K562 (cell line): ENCODE measurements at regions not wholly inside any gene's neighbourhood (a gene's known extent, or its start where the extent isn't known, plus 50 kb on each side); places are given as distances from the start of the nearest gene placed in this dataset.

ENCODE experiments used
- ATAC-seq: fragments of 200-7000 bp; cut with Tn5 transposase; 3 replicates; pipeline ENCODE4 v1.9.1; 2020; ENCODE audit warnings: moderate library complexity
- BruUV-seq: library from RNA; stranded (reverse); fragments of 400-500 nt; replicated peaks from 2 replicates; lab custom pipeline; 2021; lab: Mats Ljungman, UMichigan
- CTCF ChIA-PET: fragments of 300-600 bp; formaldehyde crosslinking; extraction: SDS; loops from one replicate; lab custom pipeline; 2021; ENCODE audit warnings: low intra/inter-chr PET ratio; lab: Yijun Ruan, JAX
- POLR2A ChIA-PET: fragments of 300-600, 350-650 bp; sonication (Branson Sonifier 250); formaldehyde crosslinking; extraction: SDS; loops from one replicate; lab custom pipeline; 2021; ENCODE audit warnings: antibody characterized with exemption, inconsistent platforms; lab: Yijun Ruan, JAX
- DNase-seq, 4 experiments: peaks; one replicate each; pipeline versions ENCODE4 v3.0.0 to v3.0.0-alpha.2; 2011 to 2018; ENCODE audit warnings: low spot score in 3 of 4, mixed read lengths in 3 of 4; ENCODE audit errors: extremely low read depth in 1 of 4
- FAIRE-seq: peaks from 2 replicates; lab custom pipeline; 2011; peaks lifted over from hg19 to GRCh38; lab: Jason Lieb, UNC
- H2AFZ ChIP-seq: 2 replicates; pipeline ENCODE4 v1.6.0; 2011; ENCODE audit warnings: low read depth, low read length, control low read depth, inconsistent platforms
- H3K27ac ChIP-seq: fragments of 200-600 bp; 3 replicates; pipeline ENCODE4 v1.8.0; 2011; ENCODE audit warnings: low read depth, mild to moderate bottlenecking, control low read depth, inconsistent platforms, low read length, moderate library complexity, mixed read lengths; ENCODE audit errors: extremely low read depth
- H3K27me3 ChIP-seq, 2 experiments: fragments of 300-600 bp in 1 of 2; 2 replicates in 1 of 2; 3 replicates in 1 of 2; pipeline versions ENCODE4 v1.6.0 to v1.8.0; 2011; ENCODE audit warnings: inconsistent platforms in 2 of 2, low read length in 2 of 2, mild to moderate bottlenecking in 1 of 2, mixed read lengths in 1 of 2, moderate library complexity in 1 of 2; ENCODE audit not compliant: control insufficient read depth in 2 of 2, insufficient read depth in 2 of 2
- H3K36me3 ChIP-seq: fragments of 300-600 bp; 3 replicates; pipeline ENCODE4 v1.8.0; 2011; ENCODE audit warnings: mild to moderate bottlenecking, low read length, inconsistent platforms; ENCODE audit not compliant: control insufficient read depth, insufficient read depth
- H3K4me1 ChIP-seq, 2 experiments: fragments of 200-600 bp in 1 of 2; replicated peaks in 1 of 2; 2 replicates in 1 of 2; 3 replicates in 1 of 2; pipeline versions ENCODE4 v1.5.1 to v1.8.0; 2011; ENCODE audit warnings: inconsistent platforms in 2 of 2, low read length in 2 of 2, mild to moderate bottlenecking in 1 of 2, mixed read lengths in 1 of 2, moderate library complexity in 1 of 2; ENCODE audit not compliant: control insufficient read depth in 2 of 2, insufficient read depth in 2 of 2
- H3K4me2 ChIP-seq: 2 replicates; pipeline ENCODE4 v1.6.1; 2011; ENCODE audit warnings: low read length, control low read depth, inconsistent platforms, mixed read lengths; ENCODE audit not compliant: insufficient read depth
- H3K4me3 ChIP-seq: fragments of 200-600 bp; sonication (generic), shearing (Covaris generic); 2 replicates; pipeline ENCODE4 v1.5.1; 2016; ENCODE audit warnings: control low read depth, inconsistent platforms
- H3K79me2 ChIP-seq: fragments of 200-600 bp; 3 replicates; pipeline ENCODE4 v1.8.0; 2011; ENCODE audit warnings: low read length, inconsistent platforms; ENCODE audit not compliant: control insufficient read depth, insufficient read depth
- H3K9ac ChIP-seq, 2 experiments: 2 replicates each; pipeline versions ENCODE4 v1.6.0 to v1.6.1; 2011; ENCODE audit warnings: low read depth in 2 of 2, low read length in 2 of 2, control low read depth in 1 of 2, inconsistent platforms in 1 of 2, mild to moderate bottlenecking in 1 of 2, mixed read lengths in 1 of 2; ENCODE audit not compliant: insufficient read depth in 1 of 2
- H3K9me1 ChIP-seq: one replicate; pipeline ENCODE4 v1.6.0; 2011; ENCODE audit warnings: inconsistent platforms, mild to moderate bottlenecking, low read length, moderate library complexity; ENCODE audit not compliant: control insufficient read depth, insufficient read depth
- H3K9me3 ChIP-seq: replicated peaks from 2 replicates; pipeline ENCODE4 v1.5.1; 2011; ENCODE audit warnings: low read depth, low read length, inconsistent platforms; ENCODE audit not compliant: control insufficient read depth, insufficient read depth
- H4K20me1 ChIP-seq: replicated peaks from 2 replicates; pipeline ENCODE4 v1.6.1; 2011; ENCODE audit warnings: low read length, inconsistent platforms, mixed read lengths; ENCODE audit not compliant: control insufficient read depth, insufficient read depth
- ADNP ChIP-seq: fragments of 200-800 bp; sonication (Bioruptor generic); IDR thresholded peaks from 2 replicates; pipeline ENCODE4 v1.6.1; 2016; ENCODE audit warnings: missing genetic modification characterization, missing compliant biosample characterization
- ATF1 ChIP-seq, 2 experiments: fragments of 450-650 bp in 1 of 2; IDR thresholded peaks; 2 replicates each; pipeline ENCODE4 v1.6.1; 2016; ENCODE audit warnings: missing compliant biosample characterization in 1 of 2, missing genetic modification characterization in 1 of 2
- C11orf30 ChIP-seq: fragments of 450-650 bp; IDR thresholded peaks from 2 replicates; pipeline ENCODE4 v1.6.1; 2016; ENCODE audit warnings: low read depth, mild to moderate bottlenecking
- CBFA2T3 ChIP-seq: fragments of 450-650 bp; IDR thresholded peaks from 2 replicates; pipeline ENCODE4 v1.6.1; 2017
- CHD4 ChIP-seq: fragments of 200-600 bp; sonication (generic); IDR thresholded peaks from 3 replicates; pipeline ENCODE4 v1.6.1; 2012; ENCODE audit warnings: low read depth, mild to moderate bottlenecking, mixed read lengths, low read length, inconsistent platforms; ENCODE audit not compliant: insufficient read depth, insufficient replicate concordance, poor library complexity, severe bottlenecking
- MITF ChIP-seq: IDR thresholded peaks from 2 replicates; pipeline ENCODE4 v1.6.1; 2014; ENCODE audit warnings: antibody characterized with exemption
- SETDB1 ChIP-seq: IDR thresholded peaks from one replicate; pipeline ENCODE4 v1.6.1; 2012; ENCODE audit warnings: low read length, control low read depth, inconsistent platforms
- U2AF1 ChIP-seq: fragments of 200-400 bp; formaldehyde crosslinking; optimal IDR thresholded peaks from 2 replicates; pipeline ENCODE3; 2017; ENCODE audit warnings: mild to moderate bottlenecking, low read depth, low read length, moderate library complexity
- ZBTB12 ChIP-seq: fragments of 250-450 bp; sonication (Bioruptor Pico); IDR thresholded peaks from 2 replicates; pipeline ENCODE4 v1.4.0; 2020
- ZNF175 ChIP-seq: fragments of 200-800 bp; sonication (Bioruptor generic); IDR thresholded peaks from 2 replicates; pipeline ENCODE4 v1.6.1; 2016; ENCODE audit warnings: low read depth, mild to moderate bottlenecking, missing genetic modification characterization, missing compliant biosample characterization
- WGBS: fragments of 100-300 bp; shearing (Covaris generic); methylation state at CpG from one replicate; pipeline ENCODE4 v1.1.6; 2016; ENCODE audit warnings: low coverage, mixed read lengths; ENCODE audit not compliant: insufficient coverage; ENCODE audit errors: missing lambda C conversion rate; 5-methylcytosine and 5-hydroxymethylcytosine counted together
- in situ Hi-C: fragments of 300-500 bp; cut with MboI; formaldehyde crosslinking; loops from 4 replicates; pipeline ENCODE4 v1.15.0; 2018; ENCODE audit warnings: inconsistent platforms, mixed read lengths
- intact Hi-C: fragments of 100-400 bp; cut with micrococcal nuclease; formaldehyde crosslinking; loops from 2 replicates; pipeline ENCODE4 v1.14.2; 2022
- TF ChIP-seq, protein P1 (sequence below): fragments of 450-650 bp; IDR thresholded peaks from 2 replicates; pipeline ENCODE4 v1.6.1; 2016; ENCODE audit warnings: missing biosample characterization, missing genetic modification characterization

- Histone ChIP-seq H3K4me2 (no peak overlapping the region), H3K9me3 (no peaks in the 10 kb centered on the region), H3K4me3 (no peak overlapping the region), H3K27ac (no peak overlapping the region), H2AFZ (no peak overlapping the region), H3K9me1 (no peaks in the 10 kb centered on the region), H3K27me3 (no peaks in the 10 kb centered on the region), H3K9ac (no peak overlapping the region), H3K79me2 (no peaks in the 10 kb centered on the region), H4K20me1 (no peaks in the 10 kb centered on the region), H3K4me1 (no peaks in the 10 kb centered on the region), H3K36me3 (no peaks in the 10 kb centered on the region)
- in situ Hi-C loops (no loop called here), intact Hi-C loops (no loop called here)
- WGBS, result 3% methylated on average over 3 of the region's 3 CpGs
- CTCF ChIA-PET, result no interaction called here
- POLR2A ChIA-PET, result interaction anchor here (0.6 kb wide), 1 partner anchor 15 kb away, joined by 3 read pairs; no protein-coding TSS in a partner anchor
- no peak for TF ChIP-seq ZNF175 (CRISPR knock-in tag)
- no peak for TF ChIP-seq ZBTB12 (CRISPR knock-in tag)
- no peak for TF ChIP-seq CBFA2T3
- no peak for TF ChIP-seq MITF
- TF ChIP-seq ATF1 (CRISPR knock-in tag; IDR thresholded peaks at IDR 0.05), result no peak
- TF ChIP-seq ATF1 (tag; IDR thresholded peaks at IDR 0.05), result no peak
- TF ChIP-seq U2AF1, result no peak
- TF ChIP-seq SETDB1, result no peak
- TF ChIP-seq C11orf30, result no peak
- TF ChIP-seq, protein P1, sequence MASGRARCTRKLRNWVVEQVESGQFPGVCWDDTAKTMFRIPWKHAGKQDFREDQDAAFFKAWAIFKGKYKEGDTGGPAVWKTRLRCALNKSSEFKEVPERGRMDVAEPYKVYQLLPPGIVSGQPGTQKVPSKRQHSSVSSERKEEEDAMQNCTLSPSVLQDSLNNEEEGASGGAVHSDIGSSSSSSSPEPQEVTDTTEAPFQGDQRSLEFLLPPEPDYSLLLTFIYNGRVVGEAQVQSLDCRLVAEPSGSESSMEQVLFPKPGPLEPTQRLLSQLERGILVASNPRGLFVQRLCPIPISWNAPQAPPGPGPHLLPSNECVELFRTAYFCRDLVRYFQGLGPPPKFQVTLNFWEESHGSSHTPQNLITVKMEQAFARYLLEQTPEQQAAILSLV (tag), result no peak
- no peak for TF ChIP-seq CHD4
- no peak for TF ChIP-seq ADNP (tag)
- FAIRE-seq, result no peak
- no peak for DNase-seq
- BruUV-seq, result no TSS peak
- no peak for ATAC-seq
Observed at GRCh38 chr4:15317246-15317645, 110.6 kb upstream of the C1QTNF7 start.
